ENCODE measurements at regions not wholly inside any gene's neighbourhood (a gene's known extent, or its start where the extent isn't known, plus 50 kb on each side); places are given as distances from the start of the nearest gene placed in this dataset.

GRCh38 chr20:57964011-57964862 is 254.4 kb upstream of the PMEPA1 start:
- no peak for DNase-seq
- H3K4me3 Mint-ChIP-seq: no peak overlapping the region

DNA sequence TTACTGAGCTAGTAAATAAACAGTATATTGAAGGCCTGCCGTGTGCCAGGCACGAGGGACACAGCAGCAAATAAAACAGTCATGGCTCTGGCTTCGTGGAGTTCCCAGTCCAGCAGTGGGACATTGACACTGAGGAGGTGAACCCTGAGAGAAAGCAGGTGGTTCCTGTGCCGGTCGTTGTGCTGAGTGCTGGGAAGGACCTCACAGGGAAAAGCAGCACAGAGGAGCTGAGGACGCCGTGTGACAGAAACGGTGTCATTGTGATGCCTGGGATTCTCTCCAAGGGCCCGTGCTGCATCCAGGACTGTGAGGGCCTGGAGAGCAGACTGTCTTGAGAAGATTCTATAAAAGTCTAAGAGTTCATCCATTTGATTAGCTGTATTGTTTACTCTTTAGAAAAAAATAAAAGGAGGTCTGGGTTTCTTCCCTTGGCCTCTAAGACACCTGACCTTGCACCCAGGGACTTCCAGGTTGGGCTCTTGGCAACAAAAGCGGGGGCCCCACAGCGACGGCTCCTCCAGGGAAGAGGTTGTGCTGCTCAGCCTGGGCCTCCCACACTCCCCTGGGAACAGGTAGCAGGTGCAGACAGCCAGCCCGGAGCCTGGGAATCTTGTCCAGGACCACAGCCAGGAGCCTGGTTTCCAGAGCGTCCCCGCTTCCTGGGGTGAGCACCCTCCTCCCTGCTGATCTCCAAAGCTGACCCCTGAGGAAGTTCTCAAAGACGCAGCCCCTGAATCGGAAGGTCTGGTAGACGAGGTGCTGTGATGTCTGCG is 251.2 kb upstream of the PMEPA1 start:
- Mint-ChIP-seq H3K27me3 (ENCODE audit: low read depth, poor library complexity) (peaks cover 29% of the 10 kb centered on the region), H3K9me3 (peaks cover under 1% of the 10 kb centered on the region), H3K27ac (no peak overlapping the region), H3K4me3 (no peak overlapping the region), H3K36me3 (ENCODE audit: low read depth) (no peaks in the 10 kb centered on the region), H3K4me1 (peaks cover 69% of the 10 kb centered on the region)
- TF ChIP-seq, protein P1, sequence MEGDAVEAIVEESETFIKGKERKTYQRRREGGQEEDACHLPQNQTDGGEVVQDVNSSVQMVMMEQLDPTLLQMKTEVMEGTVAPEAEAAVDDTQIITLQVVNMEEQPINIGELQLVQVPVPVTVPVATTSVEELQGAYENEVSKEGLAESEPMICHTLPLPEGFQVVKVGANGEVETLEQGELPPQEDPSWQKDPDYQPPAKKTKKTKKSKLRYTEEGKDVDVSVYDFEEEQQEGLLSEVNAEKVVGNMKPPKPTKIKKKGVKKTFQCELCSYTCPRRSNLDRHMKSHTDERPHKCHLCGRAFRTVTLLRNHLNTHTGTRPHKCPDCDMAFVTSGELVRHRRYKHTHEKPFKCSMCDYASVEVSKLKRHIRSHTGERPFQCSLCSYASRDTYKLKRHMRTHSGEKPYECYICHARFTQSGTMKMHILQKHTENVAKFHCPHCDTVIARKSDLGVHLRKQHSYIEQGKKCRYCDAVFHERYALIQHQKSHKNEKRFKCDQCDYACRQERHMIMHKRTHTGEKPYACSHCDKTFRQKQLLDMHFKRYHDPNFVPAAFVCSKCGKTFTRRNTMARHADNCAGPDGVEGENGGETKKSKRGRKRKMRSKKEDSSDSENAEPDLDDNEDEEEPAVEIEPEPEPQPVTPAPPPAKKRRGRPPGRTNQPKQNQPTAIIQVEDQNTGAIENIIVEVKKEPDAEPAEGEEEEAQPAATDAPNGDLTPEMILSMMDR (IDR thresholded peaks at IDR 0.05): no peak
- DNase-seq: no peak

More at GRCh38 chr20:57964011-57964862, 254.4 kb upstream of the PMEPA1 start:
- TF ChIP-seq, protein P1 (IDR thresholded peaks at IDR 0.05): no peak
- Mint-ChIP-seq H3K27ac (no peak overlapping the region), H3K9me3 (no peaks in the 10 kb centered on the region), H3K36me3 (ENCODE audit: low read depth) (no peaks in the 10 kb centered on the region), H3K4me1 (peaks cover 46% of the 10 kb centered on the region), H3K27me3 (ENCODE audit: low read depth, poor library complexity) (peaks cover 31% of the 10 kb centered on the region)

GRCh38 chr20:57959589-57959988 is 249.8 kb upstream of the PMEPA1 start:
- Mint-ChIP-seq H3K4me1 (peaks cover 81% of the 10 kb centered on the region), H3K36me3 (ENCODE audit: low read depth) (no peaks in the 10 kb centered on the region), H3K9me3 (peaks cover 12% of the 10 kb centered on the region), H3K27me3 (ENCODE audit: low read depth, poor library complexity) (peaks cover 26% of the 10 kb centered on the region), H3K4me3 (no peak overlapping the region), H3K27ac (no peak overlapping the region)
- TF ChIP-seq, protein P1 (IDR thresholded peaks at IDR 0.05): no peak
- DNase-seq: no peak

DNA sequence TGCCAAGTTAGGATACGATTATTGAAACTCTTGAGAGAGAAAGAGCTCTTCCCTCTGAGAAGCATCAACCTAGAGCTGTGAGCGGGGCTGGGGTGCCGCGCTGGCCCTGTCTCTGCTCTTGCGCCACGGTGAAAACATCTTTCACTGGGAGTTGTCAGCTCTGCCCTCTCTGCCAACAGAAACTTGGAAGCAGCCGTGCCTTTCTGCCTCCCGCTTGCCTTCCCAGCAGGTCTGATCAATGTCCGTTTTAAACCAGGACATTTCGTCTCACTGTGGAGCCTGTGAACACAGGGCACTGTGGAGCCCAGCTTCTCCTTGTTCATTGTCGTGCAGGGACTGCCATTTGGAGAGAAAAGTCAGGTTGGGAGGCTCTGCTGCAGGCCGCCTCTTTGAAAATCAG is 249.2 kb upstream of the PMEPA1 start:
- TF ChIP-seq, protein P1 (IDR thresholded peaks at IDR 0.05): no peak
- peaks cover 29% of the 10 kb centered on the region for H3K27me3 Mint-ChIP-seq (ENCODE audit: low read depth, poor library complexity)
- H3K36me3 Mint-ChIP-seq (ENCODE audit: low read depth): no peaks in the 10 kb centered on the region
- no peak overlapping the region for H3K4me3 Mint-ChIP-seq
- H3K9me3 Mint-ChIP-seq: peaks cover 17% of the 10 kb centered on the region
- no peak for DNase-seq
- peaks cover 76% of the 10 kb centered on the region for H3K4me1 Mint-ChIP-seq
- peak overlapping the region; percentile 81 for H3K27ac Mint-ChIP-seq

DNA sequence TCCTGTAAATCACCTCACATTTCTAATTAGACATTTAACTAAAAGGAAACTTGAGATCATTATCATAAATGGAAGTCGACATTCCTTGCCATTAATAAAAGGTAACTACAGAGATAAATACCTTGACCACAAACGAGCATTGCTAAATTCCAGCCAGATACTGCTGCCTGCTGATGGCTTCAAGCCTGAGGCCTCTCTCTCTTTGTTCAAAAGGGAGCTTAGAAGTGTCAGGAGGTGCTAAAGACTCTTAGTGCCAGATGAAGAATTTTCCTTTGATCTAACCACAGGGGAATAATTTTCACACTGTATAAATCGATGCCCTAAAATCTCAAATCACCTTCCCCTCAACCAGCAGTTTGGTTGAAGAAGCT is 248.2 kb upstream of the PMEPA1 start:
- H3K36me3 Mint-ChIP-seq (ENCODE audit: low read depth): no peaks in the 10 kb centered on the region
- peaks cover 17% of the 10 kb centered on the region for H3K9me3 Mint-ChIP-seq
- DNase-seq: no peak
- H3K4me3 Mint-ChIP-seq: peak overlapping the region; percentile 55
- H3K27me3 Mint-ChIP-seq (ENCODE audit: low read depth, poor library complexity): peaks cover 30% of the 10 kb centered on the region
- H3K27ac Mint-ChIP-seq: peak overlapping the region; percentile 58
- peaks cover 70% of the 10 kb centered on the region for H3K4me1 Mint-ChIP-seq
- TF ChIP-seq, protein P1 (IDR thresholded peaks at IDR 0.05): no peak
